HL-60 (cell line): ENCODE measurements at regions not wholly inside any gene's neighbourhood (a gene's known extent, or its start where the extent isn't known, plus 50 kb on each side); places are given as distances from the start of the nearest gene placed in this dataset.

Experiments
- DNase-seq, 2 experiments: peaks; one replicate each; pipeline ENCODE4 v3.0.0-alpha.2; 2010 to 2020; ENCODE audit warnings: low read depth in 1 of 2, low spot score in 1 of 2
- H3K27ac ChIP-seq: fragments of 250-450 bp; sonication (Bioruptor Pico); replicated peaks from 2 replicates; pipeline ENCODE4 v1.5.1; 2020; ENCODE audit warnings: mild to moderate bottlenecking, moderate library complexity
- H3K27me3 ChIP-seq: fragments of 250-450 bp; sonication (Bioruptor Pico); 2 replicates; pipeline ENCODE4 v1.5.1; 2021; ENCODE audit warnings: mild to moderate bottlenecking, moderate library complexity; ENCODE audit not compliant: insufficient read depth, poor library complexity, severe bottlenecking
- H3K4me3 ChIP-seq: replicated peaks from 2 replicates; pipeline ENCODE4 v1.5.1; 2011; ENCODE audit warnings: mild to moderate bottlenecking, control low read depth, low read length; ENCODE audit not compliant: insufficient read depth
- GABPA ChIP-seq: IDR thresholded peaks from 2 replicates; pipeline ENCODE4 v1.6.1; 2012; ENCODE audit warnings: low read depth
- POLR2AphosphoS5 ChIP-seq: IDR thresholded peaks from 2 replicates; pipeline ENCODE4 v1.6.1; 2012; ENCODE audit warnings: low read depth
- SPI1 ChIP-seq: IDR thresholded peaks from 2 replicates; pipeline ENCODE4 v1.6.1; 2012; ENCODE audit warnings: low read depth, mild to moderate bottlenecking, borderline replicate concordance
- TF ChIP-seq, protein P1 (sequence below): IDR thresholded peaks from 2 replicates; pipeline ENCODE4 v1.6.1; 2012; ENCODE audit warnings: low read depth; ENCODE audit not compliant: insufficient replicate concordance
- TF ChIP-seq, protein P2 (sequence below): IDR thresholded peaks from one replicate; pipeline ENCODE4 v1.5.1; 2011; ENCODE audit warnings: low read length, control low read depth, inconsistent platforms; ENCODE audit not compliant: insufficient read depth

DNA sequence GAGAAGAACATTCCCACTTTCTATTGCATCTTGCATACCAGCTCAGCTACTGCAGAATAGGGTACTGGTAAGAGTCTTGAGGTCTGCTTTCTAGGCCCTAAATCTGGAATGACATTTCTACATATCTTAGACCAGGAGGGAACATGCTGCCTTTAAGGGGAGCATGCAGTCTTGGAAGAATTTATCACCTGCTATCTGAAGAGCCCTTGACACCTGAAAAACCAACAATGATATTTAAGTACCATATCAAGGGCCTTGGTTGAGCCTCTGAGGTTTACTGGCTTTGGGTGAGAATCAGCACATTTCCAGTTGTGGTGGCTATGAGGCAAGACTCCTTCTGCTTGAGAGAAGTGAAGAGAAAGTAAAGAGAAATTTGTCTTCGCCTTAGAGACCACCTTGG is 436.8 kb upstream of the SPANXN1 start:
- TF ChIP-seq SPI1 (no peak), POLR2AphosphoS5 (no peak), GABPA (no peak)
- TF ChIP-seq, protein P1, sequence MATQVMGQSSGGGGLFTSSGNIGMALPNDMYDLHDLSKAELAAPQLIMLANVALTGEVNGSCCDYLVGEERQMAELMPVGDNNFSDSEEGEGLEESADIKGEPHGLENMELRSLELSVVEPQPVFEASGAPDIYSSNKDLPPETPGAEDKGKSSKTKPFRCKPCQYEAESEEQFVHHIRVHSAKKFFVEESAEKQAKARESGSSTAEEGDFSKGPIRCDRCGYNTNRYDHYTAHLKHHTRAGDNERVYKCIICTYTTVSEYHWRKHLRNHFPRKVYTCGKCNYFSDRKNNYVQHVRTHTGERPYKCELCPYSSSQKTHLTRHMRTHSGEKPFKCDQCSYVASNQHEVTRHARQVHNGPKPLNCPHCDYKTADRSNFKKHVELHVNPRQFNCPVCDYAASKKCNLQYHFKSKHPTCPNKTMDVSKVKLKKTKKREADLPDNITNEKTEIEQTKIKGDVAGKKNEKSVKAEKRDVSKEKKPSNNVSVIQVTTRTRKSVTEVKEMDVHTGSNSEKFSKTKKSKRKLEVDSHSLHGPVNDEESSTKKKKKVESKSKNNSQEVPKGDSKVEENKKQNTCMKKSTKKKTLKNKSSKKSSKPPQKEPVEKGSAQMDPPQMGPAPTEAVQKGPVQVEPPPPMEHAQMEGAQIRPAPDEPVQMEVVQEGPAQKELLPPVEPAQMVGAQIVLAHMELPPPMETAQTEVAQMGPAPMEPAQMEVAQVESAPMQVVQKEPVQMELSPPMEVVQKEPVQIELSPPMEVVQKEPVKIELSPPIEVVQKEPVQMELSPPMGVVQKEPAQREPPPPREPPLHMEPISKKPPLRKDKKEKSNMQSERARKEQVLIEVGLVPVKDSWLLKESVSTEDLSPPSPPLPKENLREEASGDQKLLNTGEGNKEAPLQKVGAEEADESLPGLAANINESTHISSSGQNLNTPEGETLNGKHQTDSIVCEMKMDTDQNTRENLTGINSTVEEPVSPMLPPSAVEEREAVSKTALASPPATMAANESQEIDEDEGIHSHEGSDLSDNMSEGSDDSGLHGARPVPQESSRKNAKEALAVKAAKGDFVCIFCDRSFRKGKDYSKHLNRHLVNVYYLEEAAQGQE: no peak
- TF ChIP-seq, protein P2, sequence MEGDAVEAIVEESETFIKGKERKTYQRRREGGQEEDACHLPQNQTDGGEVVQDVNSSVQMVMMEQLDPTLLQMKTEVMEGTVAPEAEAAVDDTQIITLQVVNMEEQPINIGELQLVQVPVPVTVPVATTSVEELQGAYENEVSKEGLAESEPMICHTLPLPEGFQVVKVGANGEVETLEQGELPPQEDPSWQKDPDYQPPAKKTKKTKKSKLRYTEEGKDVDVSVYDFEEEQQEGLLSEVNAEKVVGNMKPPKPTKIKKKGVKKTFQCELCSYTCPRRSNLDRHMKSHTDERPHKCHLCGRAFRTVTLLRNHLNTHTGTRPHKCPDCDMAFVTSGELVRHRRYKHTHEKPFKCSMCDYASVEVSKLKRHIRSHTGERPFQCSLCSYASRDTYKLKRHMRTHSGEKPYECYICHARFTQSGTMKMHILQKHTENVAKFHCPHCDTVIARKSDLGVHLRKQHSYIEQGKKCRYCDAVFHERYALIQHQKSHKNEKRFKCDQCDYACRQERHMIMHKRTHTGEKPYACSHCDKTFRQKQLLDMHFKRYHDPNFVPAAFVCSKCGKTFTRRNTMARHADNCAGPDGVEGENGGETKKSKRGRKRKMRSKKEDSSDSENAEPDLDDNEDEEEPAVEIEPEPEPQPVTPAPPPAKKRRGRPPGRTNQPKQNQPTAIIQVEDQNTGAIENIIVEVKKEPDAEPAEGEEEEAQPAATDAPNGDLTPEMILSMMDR: no peak
- H3K27ac ChIP-seq: no peak overlapping the region
- no peak for DNase-seq

GRCh38 chrX:144819406-144819805 is 427.9 kb upstream of the SPANXN1 start:
- H3K4me3 ChIP-seq: no peak overlapping the region
- no peak overlapping the region for H3K27ac ChIP-seq
- no peaks in the 10 kb centered on the region for H3K27me3 ChIP-seq
- DNase-seq: no peak
- no peak for TF ChIP-seq POLR2AphosphoS5
- no peak for TF ChIP-seq GABPA
- TF ChIP-seq SPI1: no peak
- TF ChIP-seq, protein P1: no peak

More for the DNA sequence above, 436.8 kb upstream of the SPANXN1 start:
- H3K4me3 ChIP-seq: no peak overlapping the region
- no peaks in the 10 kb centered on the region for H3K27me3 ChIP-seq

DNA sequence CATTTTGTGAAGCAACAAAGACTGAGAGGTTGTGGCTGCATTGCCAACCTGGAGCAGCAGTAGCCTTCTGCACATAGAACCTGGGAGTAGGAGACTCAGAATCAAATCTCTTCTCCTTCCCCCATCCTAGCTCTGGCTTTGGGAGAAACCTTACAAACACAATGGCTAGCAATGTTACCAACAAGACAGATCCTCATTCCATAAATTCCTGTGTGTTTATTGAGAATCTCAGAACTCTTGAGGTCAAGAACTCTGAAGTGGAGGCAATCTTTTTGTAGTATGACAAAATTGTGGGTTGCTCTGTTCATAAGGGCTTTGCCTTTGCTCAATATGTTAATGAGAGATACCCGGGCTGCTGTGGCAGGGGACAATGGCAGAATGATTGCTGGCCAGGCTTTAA is 406.7 kb upstream of the SPANXN1 start:
- no peak overlapping the region for H3K4me3 ChIP-seq
- no peaks in the 10 kb centered on the region for H3K27me3 ChIP-seq
- TF ChIP-seq GABPA: no peak
- TF ChIP-seq SPI1: no peak
- TF ChIP-seq, protein P1: no peak
- TF ChIP-seq, protein P2: no peak
- TF ChIP-seq POLR2AphosphoS5: no peak
- no peak overlapping the region for H3K27ac ChIP-seq
- no peak for DNase-seq

DNA sequence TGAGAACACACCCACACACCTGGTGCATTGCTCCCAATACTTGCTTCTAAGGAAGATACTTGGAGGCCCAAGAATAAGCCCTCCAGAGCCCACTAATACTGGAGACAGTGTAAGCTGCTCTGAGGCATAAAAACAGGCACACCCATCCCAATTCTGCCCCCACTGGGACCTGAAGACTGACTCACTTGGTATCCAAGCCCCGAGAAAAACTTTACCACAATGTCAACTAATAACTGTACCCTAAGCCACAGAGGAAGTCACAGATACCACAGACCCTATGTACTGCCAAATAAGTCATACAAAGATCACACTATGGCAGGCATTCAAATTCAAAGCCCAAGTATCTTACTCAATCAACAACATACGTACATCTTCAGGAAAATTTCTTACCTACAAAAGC is 398.2 kb upstream of the SPANXN1 start:
- no peak for DNase-seq
- H3K4me3 ChIP-seq: no peak overlapping the region
- no peak overlapping the region for H3K27ac ChIP-seq
- no peaks in the 10 kb centered on the region for H3K27me3 ChIP-seq
- no peak for TF ChIP-seq SPI1
- TF ChIP-seq, protein P2: no peak
- TF ChIP-seq POLR2AphosphoS5: no peak
- TF ChIP-seq, protein P1: no peak
- no peak for TF ChIP-seq GABPA
